Sigmoid colon (tissue), 3 donors: ENCODE measurements at regions not wholly inside any gene's neighbourhood (a gene's known extent, or its start where the extent isn't known, plus 50 kb on each side); places are given as distances from the start of the nearest gene placed in this dataset.

Source experiments
- small RNA-seq, 3 donors: library from RNA; depleted of rRNA; stranded (forward); fragments of <200 nt; gene quantifications; one replicate each; pipeline ENCODE3, GENCODE V24; 2016

Small RNAs in the stretch of these regions (small RNA-seq; reads per million reads assigned to genes)
- gene RNU6-1319P, result 0 reads per million in 3 donors
